ENCODE measurements at regions not wholly inside any gene's neighbourhood (a gene's known extent, or its start where the extent isn't known, plus 50 kb on each side); places are given as distances from the start of the nearest gene placed in this dataset.

DNA sequence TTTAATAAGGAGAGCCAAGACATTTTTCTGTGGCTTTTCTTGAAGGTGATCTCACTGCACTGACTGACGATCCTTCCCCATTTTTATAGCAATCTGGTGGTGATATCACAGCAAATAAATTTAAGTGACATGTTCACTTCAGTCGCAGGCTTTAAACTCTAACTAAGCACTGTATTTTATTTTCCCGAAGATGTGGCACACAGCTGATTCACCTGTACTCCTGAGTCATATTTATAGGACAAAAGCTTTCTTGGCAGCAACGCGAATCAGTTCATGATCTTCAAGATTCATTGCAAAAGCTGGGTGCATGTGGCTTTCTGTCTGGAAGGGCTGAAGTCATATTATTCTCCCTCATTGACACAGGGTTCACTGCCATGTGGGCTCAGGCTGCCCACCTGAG lies 79.8 kb upstream of the TUNAR start:
- Mint-ChIP-seq H3K27ac (no peak overlapping the region), H3K4me3 (no peak overlapping the region), H3K36me3 (no peaks in the 10 kb centered on the region), H3K4me1 (peaks cover 12% of the 10 kb centered on the region), H3K9me3 (peaks cover 18% of the 10 kb centered on the region), H3K27me3 (ENCODE audit: low read depth) (peaks cover 12% of the 10 kb centered on the region)
- CTCF ChIA-PET, result interaction anchor here (1.0 to 1.1 kb wide), 2 partner anchors 21 to 23 kb away, joined by 3 read pairs; no protein-coding TSS in a partner anchor
- POLR2A ChIA-PET, result no interaction called here
- DNase-seq (ENCODE audit: low spot score) (no peak), ATAC-seq (no peak)
- TF ChIP-seq NFYB (CRISPR knock-in tag; conservative IDR thresholded peaks at IDR 0.05; ENCODE audit: low read depth) (no peak), CBFB (CRISPR knock-in tag; IDR thresholded peaks at IDR 0.05; ENCODE audit: low read depth) (no peak), TEAD1 (CRISPR knock-in tag; IDR thresholded peaks at IDR 0.05) (no peak)

DNA sequence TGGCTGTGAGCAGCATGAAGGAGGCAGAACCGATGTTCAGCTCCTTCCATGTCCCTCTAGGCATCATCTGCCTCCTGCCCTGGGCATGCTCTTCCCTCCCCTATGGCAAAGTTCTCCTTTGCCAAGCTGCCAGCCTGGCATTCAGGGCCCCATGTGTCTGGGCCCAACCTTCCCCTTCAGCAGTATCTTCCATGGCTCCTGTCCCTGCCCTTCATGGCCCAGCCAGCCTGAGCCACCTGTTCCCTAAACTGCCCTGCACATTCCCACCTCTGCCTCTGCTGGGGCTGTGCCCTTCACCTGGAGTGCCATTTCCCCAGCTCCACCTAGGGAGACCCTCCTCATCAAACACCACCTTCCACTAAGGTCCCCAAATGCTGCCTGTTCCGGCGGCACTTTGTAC lies 74.0 kb upstream of the TCL1A start:
- Mint-ChIP-seq H3K4me1 (peaks cover 9% of the 10 kb centered on the region), H3K36me3 (no peaks in the 10 kb centered on the region), H3K27ac (no peak overlapping the region), H3K9me3 (no peaks in the 10 kb centered on the region), H3K4me3 (no peak overlapping the region), H3K27me3 (ENCODE audit: low read depth) (peaks cover 17% of the 10 kb centered on the region)
- ATAC-seq, result no peak
- CTCF ChIA-PET, result no interaction called here
- POLR2A ChIA-PET, result no interaction called here
- DNase-seq (ENCODE audit: low spot score), result no peak
- TF ChIP-seq, protein P1, sequence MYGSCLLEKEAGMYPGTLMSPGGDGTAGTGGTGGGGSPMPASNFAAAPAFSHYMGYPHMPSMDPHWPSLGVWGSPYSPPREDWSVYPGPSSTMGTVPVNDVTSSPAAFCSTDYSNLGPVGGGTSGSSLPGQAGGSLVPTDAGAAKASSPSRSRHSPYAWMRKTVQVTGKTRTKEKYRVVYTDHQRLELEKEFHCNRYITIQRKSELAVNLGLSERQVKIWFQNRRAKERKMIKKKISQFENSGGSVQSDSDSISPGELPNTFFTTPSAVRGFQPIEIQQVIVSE (CRISPR knock-in tag; IDR thresholded peaks at IDR 0.05; ENCODE audit: borderline replicate concordance), result no peak
- TF ChIP-seq, protein P2, sequence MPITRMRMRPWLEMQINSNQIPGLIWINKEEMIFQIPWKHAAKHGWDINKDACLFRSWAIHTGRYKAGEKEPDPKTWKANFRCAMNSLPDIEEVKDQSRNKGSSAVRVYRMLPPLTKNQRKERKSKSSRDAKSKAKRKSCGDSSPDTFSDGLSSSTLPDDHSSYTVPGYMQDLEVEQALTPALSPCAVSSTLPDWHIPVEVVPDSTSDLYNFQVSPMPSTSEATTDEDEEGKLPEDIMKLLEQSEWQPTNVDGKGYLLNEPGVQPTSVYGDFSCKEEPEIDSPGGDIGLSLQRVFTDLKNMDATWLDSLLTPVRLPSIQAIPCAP (CRISPR knock-in tag; IDR thresholded peaks at IDR 0.05), result no peak
- no peak for TF ChIP-seq CREB1 (CRISPR knock-in tag; IDR thresholded peaks at IDR 0.05)
- TF ChIP-seq CREM (CRISPR knock-in tag; IDR thresholded peaks at IDR 0.05), result no peak
- no peak for TF ChIP-seq GRHL2 (CRISPR knock-in tag; IDR thresholded peaks at IDR 0.05; ENCODE audit: insufficient replicate concordance, severe bottlenecking)
- no peak for TF ChIP-seq KAT7 (CRISPR knock-in tag; IDR thresholded peaks at IDR 0.05; ENCODE audit: borderline replicate concordance)
- TF ChIP-seq FOXK1 (CRISPR knock-in tag; IDR thresholded peaks at IDR 0.05), result no peak
- TF ChIP-seq, protein P3, sequence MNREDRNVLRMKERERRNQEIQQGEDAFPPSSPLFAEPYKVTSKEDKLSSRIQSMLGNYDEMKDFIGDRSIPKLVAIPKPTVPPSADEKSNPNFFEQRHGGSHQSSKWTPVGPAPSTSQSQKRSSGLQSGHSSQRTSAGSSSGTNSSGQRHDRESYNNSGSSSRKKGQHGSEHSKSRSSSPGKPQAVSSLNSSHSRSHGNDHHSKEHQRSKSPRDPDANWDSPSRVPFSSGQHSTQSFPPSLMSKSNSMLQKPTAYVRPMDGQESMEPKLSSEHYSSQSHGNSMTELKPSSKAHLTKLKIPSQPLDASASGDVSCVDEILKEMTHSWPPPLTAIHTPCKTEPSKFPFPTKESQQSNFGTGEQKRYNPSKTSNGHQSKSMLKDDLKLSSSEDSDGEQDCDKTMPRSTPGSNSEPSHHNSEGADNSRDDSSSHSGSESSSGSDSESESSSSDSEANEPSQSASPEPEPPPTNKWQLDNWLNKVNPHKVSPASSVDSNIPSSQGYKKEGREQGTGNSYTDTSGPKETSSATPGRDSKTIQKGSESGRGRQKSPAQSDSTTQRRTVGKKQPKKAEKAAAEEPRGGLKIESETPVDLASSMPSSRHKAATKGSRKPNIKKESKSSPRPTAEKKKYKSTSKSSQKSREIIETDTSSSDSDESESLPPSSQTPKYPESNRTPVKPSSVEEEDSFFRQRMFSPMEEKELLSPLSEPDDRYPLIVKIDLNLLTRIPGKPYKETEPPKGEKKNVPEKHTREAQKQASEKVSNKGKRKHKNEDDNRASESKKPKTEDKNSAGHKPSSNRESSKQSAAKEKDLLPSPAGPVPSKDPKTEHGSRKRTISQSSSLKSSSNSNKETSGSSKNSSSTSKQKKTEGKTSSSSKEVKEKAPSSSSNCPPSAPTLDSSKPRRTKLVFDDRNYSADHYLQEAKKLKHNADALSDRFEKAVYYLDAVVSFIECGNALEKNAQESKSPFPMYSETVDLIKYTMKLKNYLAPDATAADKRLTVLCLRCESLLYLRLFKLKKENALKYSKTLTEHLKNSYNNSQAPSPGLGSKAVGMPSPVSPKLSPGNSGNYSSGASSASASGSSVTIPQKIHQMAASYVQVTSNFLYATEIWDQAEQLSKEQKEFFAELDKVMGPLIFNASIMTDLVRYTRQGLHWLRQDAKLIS (CRISPR knock-in tag; IDR thresholded peaks at IDR 0.05; ENCODE audit: borderline replicate concordance), result no peak

DNA sequence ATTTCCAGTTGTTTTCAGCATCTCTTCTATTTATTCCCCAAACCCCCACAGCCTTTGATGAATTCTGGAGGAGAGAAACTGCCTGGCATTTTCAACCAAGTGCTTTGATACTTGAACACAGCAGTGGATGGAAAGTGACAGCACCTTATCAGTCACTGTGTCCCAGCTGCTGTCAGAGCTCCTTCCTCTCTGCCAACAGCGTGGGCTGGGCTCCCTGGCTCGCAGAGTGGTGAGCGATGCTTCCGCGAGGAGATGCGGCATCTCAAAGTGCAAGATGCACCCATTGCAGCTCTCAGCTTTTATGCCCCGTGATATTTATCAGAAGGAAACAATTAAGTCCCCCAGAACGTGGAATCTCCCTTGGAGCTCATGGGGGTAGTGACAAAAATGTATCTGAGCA lies 72.6 kb upstream of the TCL1A start:
- POLR2A ChIA-PET, result no interaction called here
- no peak for ATAC-seq
- Mint-ChIP-seq H3K9me3 (no peaks in the 10 kb centered on the region), H3K36me3 (no peaks in the 10 kb centered on the region), H3K27me3 (ENCODE audit: low read depth) (peaks cover 19% of the 10 kb centered on the region), H3K4me3 (no peak overlapping the region), H3K4me1 (peaks cover 9% of the 10 kb centered on the region), H3K27ac (no peak overlapping the region)
- CTCF ChIA-PET, result interaction anchor here (1.2 to 1.4 kb wide), 2 partner anchors 13 to 212 kb away, joined by 4 read pairs; no protein-coding TSS in a partner anchor
- DNase-seq (ENCODE audit: low spot score), result no peak
- TF ChIP-seq ZNF671 (CRISPR knock-in tag; IDR thresholded peaks at IDR 0.05), result no peak
- TF ChIP-seq, protein P4, sequence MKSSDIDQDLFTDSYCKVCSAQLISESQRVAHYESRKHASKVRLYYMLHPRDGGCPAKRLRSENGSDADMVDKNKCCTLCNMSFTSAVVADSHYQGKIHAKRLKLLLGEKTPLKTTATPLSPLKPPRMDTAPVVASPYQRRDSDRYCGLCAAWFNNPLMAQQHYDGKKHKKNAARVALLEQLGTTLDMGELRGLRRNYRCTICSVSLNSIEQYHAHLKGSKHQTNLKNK (CRISPR knock-in tag; IDR thresholded peaks at IDR 0.05), result no peak
- TF ChIP-seq JAZF1 (CRISPR knock-in tag; IDR thresholded peaks at IDR 0.05), result no peak
- no peak for TF ChIP-seq ZNF138 (CRISPR knock-in tag; conservative IDR thresholded peaks at IDR 0.05)
- TF ChIP-seq EMX1 (CRISPR knock-in tag; IDR thresholded peaks at IDR 0.05), result no peak
- TF ChIP-seq TCF7 (CRISPR knock-in tag; IDR thresholded peaks at IDR 0.05; ENCODE audit: low read depth), result no peak
- no peak for TF ChIP-seq ZNF416 (CRISPR knock-in tag; IDR thresholded peaks at IDR 0.05)

Measured in WTC11 (cell line).